Immature natural killer cell (primary cell): ENCODE measurements at regions not wholly inside any gene's neighbourhood (a gene's known extent, or its start where the extent isn't known, plus 50 kb on each side); places are given as distances from the start of the nearest gene placed in this dataset.

Experiments
- DNase-seq, 3 donors: peaks; one replicate each; pipeline ENCODE4 v3.0.0; 2022; ENCODE audit warnings: mixed read lengths in 1 of 3
- H3K27ac Mint-ChIP-seq, 6 donors: one replicate each; pipeline ENCODE4 v1.8.0; 2020; ENCODE audit warnings: mixed read lengths in 6 of 6, mild to moderate bottlenecking in 5 of 6, inconsistent platforms in 4 of 6, moderate library complexity in 3 of 6
- H3K27me3 Mint-ChIP-seq, 3 donors: one replicate each; pipeline ENCODE4 v1.8.0; 2020 to 2021; ENCODE audit warnings: low read depth in 3 of 3, mild to moderate bottlenecking in 3 of 3, mixed read lengths in 3 of 3, moderate library complexity in 3 of 3, inconsistent platforms in 1 of 3
- H3K36me3 Mint-ChIP-seq, 3 donors: one replicate each; pipeline ENCODE4 v1.8.0; 2020; ENCODE audit warnings: mixed read lengths in 3 of 3, inconsistent platforms in 2 of 3, mild to moderate bottlenecking in 2 of 3
- H3K4me1 Mint-ChIP-seq, 2 donors: one replicate each; pipeline ENCODE4 v1.8.0; 2020; ENCODE audit warnings: inconsistent platforms in 2 of 2, mild to moderate bottlenecking in 2 of 2, mixed read lengths in 2 of 2, moderate library complexity in 1 of 2
- H3K4me3 Mint-ChIP-seq, 5 donors: one replicate each; pipeline ENCODE4 v1.8.0; 2020; ENCODE audit warnings: mild to moderate bottlenecking in 5 of 5, mixed read lengths in 5 of 5, inconsistent platforms in 3 of 5, moderate library complexity in 3 of 5
- H3K9me3 Mint-ChIP-seq, 6 donors: one replicate each; pipeline ENCODE4 v1.8.0; 2020; ENCODE audit warnings: mild to moderate bottlenecking in 6 of 6, mixed read lengths in 6 of 6, inconsistent platforms in 4 of 6, moderate library complexity in 3 of 6

GRCh38 chr18:11293794-11294193, 144.4 kb upstream of the PIEZO2 start:
- Mint-ChIP-seq H3K27ac (no peak overlapping the region), H3K4me1 (no peaks in the 10 kb centered on the region), H3K9me3 (peaks cover 0 to 6% (median 1%) of the 10 kb centered on the region in 6 donors), H3K4me3 (no peak overlapping the region), H3K36me3 (no peaks in the 10 kb centered on the region), H3K27me3 (peaks cover 0 to 2% (median 1%) of the 10 kb centered on the region in 3 donors)
- DNase-seq = no peak

- H3K4me3 Mint-ChIP-seq = no peak overlapping the region
- H3K36me3 Mint-ChIP-seq = no peaks in the 10 kb centered on the region
- no peaks in the 10 kb centered on the region for H3K4me1 Mint-ChIP-seq
- no peak overlapping the region for H3K27ac Mint-ChIP-seq
- no peaks in the 10 kb centered on the region for H3K27me3 Mint-ChIP-seq
- no peak for DNase-seq
- H3K9me3 Mint-ChIP-seq = peaks cover 0 to 6% (median 1%) of the 10 kb centered on the region in 6 donors
Measured at GRCh38 chr18:11290786-11291185, 141.4 kb upstream of the PIEZO2 start.

- DNase-seq = no peak
- Mint-ChIP-seq H3K4me1 (no peaks in the 10 kb centered on the region), H3K4me3 (no peak overlapping the region), H3K27ac (no peak overlapping the region), H3K27me3 (no peaks in the 10 kb centered on the region), H3K9me3 (peaks cover 0 to 3% (median 0%) of the 10 kb centered on the region in 6 donors), H3K36me3 (no peaks in the 10 kb centered on the region)
Measured at GRCh38 chr18:11289248-11289647, 139.9 kb upstream of the PIEZO2 start.

GRCh38 chr18:11288401-11288800, 139.0 kb upstream of the PIEZO2 start:
- no peaks in the 10 kb centered on the region for H3K4me1 Mint-ChIP-seq
- no peaks in the 10 kb centered on the region for H3K27me3 Mint-ChIP-seq
- DNase-seq = no peak
- H3K27ac Mint-ChIP-seq = no peak overlapping the region
- H3K36me3 Mint-ChIP-seq = no peaks in the 10 kb centered on the region
- peaks cover 0 to 3% (median 0%) of the 10 kb centered on the region in 6 donors for H3K9me3 Mint-ChIP-seq
- H3K4me3 Mint-ChIP-seq = no peak overlapping the region

GRCh38 chr18:11286431-11286830, 137.1 kb upstream of the PIEZO2 start:
- Mint-ChIP-seq H3K27ac (no peak overlapping the region), H3K36me3 (no peaks in the 10 kb centered on the region), H3K9me3 (peaks cover 0 to 3% (median 0%) of the 10 kb centered on the region in 6 donors), H3K4me3 (no peak overlapping the region), H3K27me3 (no peaks in the 10 kb centered on the region), H3K4me1 (no peaks in the 10 kb centered on the region)
- no peak for DNase-seq

GRCh38 chr18:11284811-11285210, 135.4 kb upstream of the PIEZO2 start:
- peaks cover 0 to 4% (median 1%) of the 10 kb centered on the region in 6 donors for H3K9me3 Mint-ChIP-seq
- H3K36me3 Mint-ChIP-seq = no peaks in the 10 kb centered on the region
- no peaks in the 10 kb centered on the region for H3K4me1 Mint-ChIP-seq
- no peak overlapping the region for H3K4me3 Mint-ChIP-seq
- no peak overlapping the region for H3K27ac Mint-ChIP-seq
- no peak for DNase-seq
- no peaks in the 10 kb centered on the region for H3K27me3 Mint-ChIP-seq

- DNase-seq = no peak
- H3K36me3 Mint-ChIP-seq = no peaks in the 10 kb centered on the region
- H3K27ac Mint-ChIP-seq = no peak overlapping the region
- no peak overlapping the region for H3K4me3 Mint-ChIP-seq
- peaks cover 0 to 8% (median 1%) of the 10 kb centered on the region in 6 donors for H3K9me3 Mint-ChIP-seq
- H3K27me3 Mint-ChIP-seq = no peaks in the 10 kb centered on the region
- H3K4me1 Mint-ChIP-seq = no peaks in the 10 kb centered on the region
Measured at GRCh38 chr18:11284349-11284748, 135.0 kb upstream of the PIEZO2 start.

GRCh38 chr18:11283479-11284161, 134.3 kb upstream of the PIEZO2 start:
- Mint-ChIP-seq H3K27me3 (no peaks in the 10 kb centered on the region), H3K9me3 (peaks cover 0 to 15% (median 1%) of the 10 kb centered on the region in 6 donors), H3K27ac (no peak overlapping the region), H3K4me1 (no peaks in the 10 kb centered on the region), H3K4me3 (no peak overlapping the region), H3K36me3 (no peaks in the 10 kb centered on the region)
- DNase-seq = no peak

- Mint-ChIP-seq H3K27me3 (peaks cover 0 to 3% (median 0%) of the 10 kb centered on the region in 3 donors), H3K27ac (no peak overlapping the region), H3K4me3 (no peak overlapping the region), H3K9me3 (peaks cover 0 to 19% (median 3%) of the 10 kb centered on the region in 6 donors), H3K36me3 (no peaks in the 10 kb centered on the region), H3K4me1 (no peaks in the 10 kb centered on the region)
- no peak for DNase-seq
Measured at GRCh38 chr18:11279461-11279860, 130.1 kb upstream of the PIEZO2 start.

- Mint-ChIP-seq H3K27me3 (peaks cover 0 to 6% (median 0%) of the 10 kb centered on the region in 3 donors), H3K27ac (no peak overlapping the region), H3K36me3 (no peaks in the 10 kb centered on the region), H3K4me3 (no peak overlapping the region), H3K4me1 (no peaks in the 10 kb centered on the region), H3K9me3 (peaks cover 0 to 19% (median 3%) of the 10 kb centered on the region in 6 donors)
- DNase-seq = no peak
Measured at GRCh38 chr18:11276678-11277077, 127.3 kb upstream of the PIEZO2 start.

GRCh38 chr18:11274144-11274794, 124.9 kb upstream of the PIEZO2 start:
- no peaks in the 10 kb centered on the region for H3K4me1 Mint-ChIP-seq
- H3K4me3 Mint-ChIP-seq = no peak overlapping the region
- DNase-seq = no peak
- no peaks in the 10 kb centered on the region for H3K36me3 Mint-ChIP-seq
- H3K27me3 Mint-ChIP-seq = peaks cover 0 to 7% (median 0%) of the 10 kb centered on the region in 3 donors
- peaks cover 0 to 11% (median 4%) of the 10 kb centered on the region in 6 donors for H3K9me3 Mint-ChIP-seq
- no peak overlapping the region for H3K27ac Mint-ChIP-seq

GRCh38 chr18:11272516-11272915, 123.1 kb upstream of the PIEZO2 start:
- Mint-ChIP-seq H3K4me1 (no peaks in the 10 kb centered on the region), H3K9me3 (peaks cover 1 to 17% (median 5%) of the 10 kb centered on the region in 6 donors), H3K27ac (no peak overlapping the region), H3K27me3 (peaks cover 0 to 7% (median 0%) of the 10 kb centered on the region in 3 donors), H3K36me3 (no peaks in the 10 kb centered on the region), H3K4me3 (no peak overlapping the region)
- DNase-seq = no peak

- Mint-ChIP-seq H3K36me3 (no peaks in the 10 kb centered on the region), H3K4me3 (no peak overlapping the region), H3K27me3 (peaks cover 0 to 7% (median 0%) of the 10 kb centered on the region in 3 donors), H3K4me1 (no peaks in the 10 kb centered on the region), H3K27ac (no peak overlapping the region), H3K9me3 (peaks cover 1 to 22% (median 6%) of the 10 kb centered on the region in 6 donors)
- DNase-seq = no peak
Measured at GRCh38 chr18:11271954-11272353, 122.6 kb upstream of the PIEZO2 start.

- DNase-seq = no peak
- Mint-ChIP-seq H3K4me3 (no peak overlapping the region), H3K36me3 (no peaks in the 10 kb centered on the region), H3K4me1 (no peaks in the 10 kb centered on the region), H3K9me3 (peaks cover 4 to 26% (median 9%) of the 10 kb centered on the region in 6 donors), H3K27me3 (peaks cover 0 to 4% (median 0%) of the 10 kb centered on the region in 3 donors), H3K27ac (no peak overlapping the region)
Measured at GRCh38 chr18:11269257-11269656, 119.9 kb upstream of the PIEZO2 start.
